ENCODE measurements at regions not wholly inside any gene's neighbourhood (a gene's known extent, or its start where the extent isn't known, plus 50 kb on each side); places are given as distances from the start of the nearest gene placed in this dataset.

DNA sequence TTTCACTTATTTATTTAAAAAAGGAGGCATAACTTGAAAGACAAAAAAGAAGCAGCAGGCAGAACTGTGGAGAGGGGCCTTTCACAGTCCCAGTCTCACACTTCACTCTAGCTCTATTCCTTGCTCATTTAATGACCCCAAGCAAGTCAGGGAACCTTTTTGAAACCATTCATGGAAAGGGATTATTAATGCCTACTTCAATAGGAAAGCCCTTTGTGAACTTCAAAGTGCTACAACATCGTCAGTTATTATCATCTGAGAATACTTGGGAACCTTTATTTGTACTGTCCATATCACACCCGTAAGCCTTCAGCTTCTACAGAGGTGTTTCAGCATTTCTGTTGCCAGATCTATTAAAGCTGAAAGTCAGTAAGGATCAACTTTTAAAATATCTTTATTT is 320.2 kb downstream of the TMEM161B start:
- Histone ChIP-seq H3K9me2 (ENCODE audit: insufficient read depth, low read length) (no peaks in the 10 kb centered on the region), H3K27ac (ENCODE audit: low read depth, low read length, poor library complexity, severe bottlenecking) (no peak overlapping the region), H3K9me3 (ENCODE audit: low read length) (no peaks in the 10 kb centered on the region), H3K4me2 (ENCODE audit: low read length) (no peak overlapping the region), H2AFZ (ENCODE audit: low read length) (no peak overlapping the region), H3K4me1 (ENCODE audit: insufficient read depth, low read length, poor library complexity, severe bottlenecking) (no peaks in the 10 kb centered on the region), H3K4me3 (ENCODE audit: low read depth, low read length, poor library complexity, severe bottlenecking) (no peak overlapping the region), H3K36me3 (ENCODE audit: insufficient read depth, low read length) (no peaks in the 10 kb centered on the region), H4K20me1 (ENCODE audit: insufficient read depth, low read length) (no peaks in the 10 kb centered on the region), H3K79me2 (ENCODE audit: insufficient read depth, low read depth, low read length) (no peaks in the 10 kb centered on the region)
- TF ChIP-seq EZH2phosphoT487 (IDR thresholded peaks at IDR 0.05; ENCODE audit: borderline replicate concordance, low read depth, low read length), result no peak
- POLR2A ChIA-PET, result interaction anchor here (0.5 kb wide), 1 partner anchor 551 kb away, joined by 4 read pairs; no protein-coding TSS in a partner anchor
- CTCF ChIA-PET (ENCODE audit: unreplicated experiment), result no interaction called here
- BruUV-seq (replicated peaks), result no TSS peak
- DNase-seq (ENCODE audit: low spot score), result no peak
- intact Hi-C loops (cut with micrococcal nuclease; ENCODE audit: unreplicated experiment), result no loop called here

- no TSS peak for BruUV-seq (replicated peaks)
- Histone ChIP-seq H3K4me2 (ENCODE audit: low read length) (no peak overlapping the region), H3K4me3 (ENCODE audit: low read depth, low read length, poor library complexity, severe bottlenecking) (no peak overlapping the region), H2AFZ (ENCODE audit: low read length) (no peak overlapping the region), H4K20me1 (ENCODE audit: insufficient read depth, low read length) (no peaks in the 10 kb centered on the region), H3K9me2 (ENCODE audit: insufficient read depth, low read length) (no peaks in the 10 kb centered on the region), H3K79me2 (ENCODE audit: insufficient read depth, low read depth, low read length) (no peaks in the 10 kb centered on the region), H3K27ac (ENCODE audit: low read depth, low read length, poor library complexity, severe bottlenecking) (no peak overlapping the region), H3K4me1 (ENCODE audit: insufficient read depth, low read length, poor library complexity, severe bottlenecking) (no peaks in the 10 kb centered on the region), H3K36me3 (ENCODE audit: insufficient read depth, low read length) (no peaks in the 10 kb centered on the region), H3K9me3 (ENCODE audit: low read length) (no peaks in the 10 kb centered on the region)
- ChIA-PET POLR2A (no interaction called here), CTCF (ENCODE audit: unreplicated experiment) (no interaction called here)
- intact Hi-C loops (cut with micrococcal nuclease; ENCODE audit: unreplicated experiment), result no loop called here
- DNase-seq (ENCODE audit: low spot score), result no peak
- TF ChIP-seq CTCF (conservative IDR thresholded peaks at IDR 0.05; ENCODE audit: low read length), result no peak
- TF ChIP-seq EZH2phosphoT487 (IDR thresholded peaks at IDR 0.05; ENCODE audit: borderline replicate concordance, low read depth, low read length), result no peak
Observed at GRCh38 chr5:87946271-87946670, 322.4 kb downstream of the TMEM161B start.

DNA sequence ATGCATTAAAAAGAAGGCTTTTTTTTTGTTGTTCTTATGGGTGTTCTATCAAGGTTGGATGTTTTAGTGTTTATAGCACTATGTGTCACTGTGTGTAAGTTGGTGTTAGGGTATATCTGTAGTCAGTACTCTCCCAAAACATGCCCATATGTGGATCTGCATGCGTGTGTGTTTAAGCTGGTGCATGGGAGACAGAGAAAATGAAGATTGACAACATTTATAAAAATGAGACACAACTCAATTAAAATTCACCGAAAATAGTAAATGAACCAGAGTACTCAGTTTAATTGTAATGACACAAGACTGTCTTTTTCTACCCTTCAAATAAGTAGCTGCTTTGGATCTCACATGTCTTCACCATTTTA is 323.4 kb downstream of the TMEM161B start:
- CTCF ChIA-PET (ENCODE audit: unreplicated experiment), result no interaction called here
- POLR2A ChIA-PET, result no interaction called here

More for the DNA sequence above, 323.4 kb downstream of the TMEM161B start:
- Histone ChIP-seq H3K79me2 (ENCODE audit: insufficient read depth, low read depth, low read length) (no peaks in the 10 kb centered on the region), H3K4me2 (ENCODE audit: low read length) (no peak overlapping the region), H3K9me3 (ENCODE audit: low read length) (no peaks in the 10 kb centered on the region), H2AFZ (ENCODE audit: low read length) (no peak overlapping the region), H3K9me2 (ENCODE audit: insufficient read depth, low read length) (no peaks in the 10 kb centered on the region), H3K4me3 (ENCODE audit: low read depth, low read length, poor library complexity, severe bottlenecking) (no peak overlapping the region), H3K36me3 (ENCODE audit: insufficient read depth, low read length) (no peaks in the 10 kb centered on the region), H3K4me1 (ENCODE audit: insufficient read depth, low read length, poor library complexity, severe bottlenecking) (no peaks in the 10 kb centered on the region), H4K20me1 (ENCODE audit: insufficient read depth, low read length) (no peaks in the 10 kb centered on the region), H3K27ac (ENCODE audit: low read depth, low read length, poor library complexity, severe bottlenecking) (no peak overlapping the region)
- no peak for DNase-seq (ENCODE audit: low spot score)
- no peak for TF ChIP-seq CTCF (conservative IDR thresholded peaks at IDR 0.05; ENCODE audit: low read length)
- TF ChIP-seq EZH2phosphoT487 (IDR thresholded peaks at IDR 0.05; ENCODE audit: borderline replicate concordance, low read depth, low read length), result no peak
- intact Hi-C loops (cut with micrococcal nuclease; ENCODE audit: unreplicated experiment), result no loop called here
- BruUV-seq (replicated peaks), result no TSS peak

All from OCI-LY7 (cell line).